DMS53 (cell line): ENCODE measurements at regions not wholly inside any gene's neighbourhood (a gene's known extent, or its start where the extent isn't known, plus 50 kb on each side); places are given as distances from the start of the nearest gene placed in this dataset.
"Not testable (repeated sequence)": the region's sequence is repeated elsewhere in the genome, so short reads cannot be mapped to it uniquely, and the experiment has no call there.

Source experiments
- DNase-seq: peaks from one replicate; lab custom pipeline; 2025; lab: John Stamatoyannopoulos, UW

DNA sequence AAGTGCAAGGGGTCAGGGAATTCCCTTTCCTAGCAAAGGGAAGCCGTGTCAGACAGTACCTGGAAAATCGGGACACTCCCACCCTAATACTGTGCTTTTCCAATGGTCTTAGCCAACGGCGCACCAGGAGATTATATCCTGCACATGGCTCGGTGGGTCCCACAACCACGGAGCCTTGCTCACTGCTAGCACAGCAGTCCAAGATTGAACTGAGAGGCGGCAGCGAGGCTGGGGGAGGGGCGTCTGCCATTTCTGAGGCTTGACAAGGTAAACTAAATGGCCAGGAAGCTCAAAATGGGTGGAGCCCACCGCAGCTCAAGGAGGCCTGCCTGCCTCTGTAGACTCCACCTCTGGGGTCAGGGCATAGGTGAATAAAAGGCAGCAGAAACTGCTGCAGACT is 76.5 kb upstream of the LINC00632 start:
- DNase-seq: not testable (repeated sequence)

DNA sequence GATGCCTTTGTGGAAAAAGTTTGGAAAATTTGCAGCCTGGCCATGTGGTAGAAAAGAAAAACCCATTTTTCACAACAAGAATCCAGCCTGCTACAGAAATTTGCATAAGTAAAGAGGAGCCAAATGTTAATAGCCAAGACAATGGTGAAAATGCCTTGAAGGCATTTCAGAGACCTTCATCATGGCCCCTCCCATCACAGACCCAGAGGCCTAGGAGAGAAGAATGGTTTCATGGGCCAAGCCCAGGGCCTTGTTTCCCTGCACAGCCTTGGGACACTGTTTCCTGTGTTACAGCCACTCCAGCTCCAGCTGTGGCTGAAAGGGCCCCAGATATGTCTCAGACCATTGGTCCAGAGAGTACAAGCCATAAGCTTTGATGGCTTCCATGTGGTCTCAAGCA is 101.4 kb upstream of the LINC00632 start:
- no peak for DNase-seq

DNA sequence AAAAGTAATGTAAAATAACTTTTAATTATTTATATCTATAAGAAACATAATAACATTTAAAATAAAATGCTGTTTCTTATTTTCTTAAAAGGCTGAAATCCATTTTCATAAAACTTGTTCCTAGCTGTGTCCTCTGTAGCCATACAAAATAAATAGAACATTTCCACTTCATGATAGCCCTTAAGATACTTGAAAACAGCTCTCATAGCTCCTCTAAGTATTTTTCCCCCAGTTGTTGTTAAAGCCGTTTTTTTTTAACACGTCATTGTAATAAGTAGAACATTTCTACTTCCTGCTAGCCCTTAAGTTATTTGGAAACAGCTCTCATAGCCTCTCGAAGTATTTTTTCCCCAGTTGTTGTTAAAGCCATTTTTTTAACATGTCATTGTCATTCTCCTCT is 97.3 kb upstream of the SOX3 start:
- DNase-seq: peak; percentile 63

DNA sequence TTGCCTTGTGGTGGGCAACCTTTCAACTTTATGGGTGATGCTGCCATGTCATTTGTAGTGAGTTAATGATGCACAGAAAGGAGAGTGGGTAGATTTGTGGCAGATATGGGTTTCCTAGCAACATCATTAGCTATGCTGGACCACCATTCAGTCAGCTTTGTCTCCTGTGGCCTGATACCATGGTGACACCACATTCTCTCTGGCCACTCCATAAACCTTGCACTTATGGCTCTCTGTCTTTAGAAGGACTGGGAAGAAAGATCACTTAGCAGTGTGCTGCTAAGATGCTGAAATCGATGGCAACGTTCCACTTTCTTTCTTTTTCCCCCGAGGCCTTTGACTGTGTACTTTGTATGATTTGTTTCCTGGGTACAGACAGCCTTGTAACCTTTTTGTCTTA is 95.0 kb upstream of the SOX3 start:
- DNase-seq: no peak

GRCh38 chrX:140589657-140590056 is 84.8 kb upstream of the SOX3 start:
- no peak for DNase-seq

- no peak for DNase-seq
These were observed 82.1 kb upstream of the SOX3 start for GRCh38 chrX:140586951-140587350.

DNA sequence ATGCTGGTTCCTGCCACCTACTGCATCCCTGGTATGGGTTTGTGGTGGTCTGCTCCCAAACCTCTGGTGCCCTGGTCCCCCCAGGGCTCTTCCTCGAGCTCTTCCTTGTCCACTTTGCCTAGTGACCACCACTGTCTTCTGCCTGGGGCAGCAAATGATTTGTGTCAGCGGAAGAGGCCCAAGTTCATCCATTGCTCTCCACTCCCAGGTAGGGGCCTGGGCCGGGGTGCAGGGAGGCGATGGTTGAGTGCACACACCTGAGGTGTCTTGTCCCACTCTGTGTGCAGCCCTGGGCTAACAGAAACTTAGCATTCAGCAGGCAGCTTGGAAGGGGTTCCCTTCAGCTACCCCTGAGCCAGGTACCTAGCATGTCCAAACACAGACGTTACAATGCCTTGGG is 75.6 kb upstream of the SOX3 start:
- DNase-seq: no peak

- DNase-seq: peak; percentile 71
These were observed 67.9 kb upstream of the SOX3 start for GRCh38 chrX:140572724-140573123.

- no peak for DNase-seq
These were observed 59.0 kb upstream of the SOX3 start for GRCh38 chrX:140563893-140564292.
